CD4-positive, CD25-positive, alpha-beta regulatory T cell (primary cell): ENCODE measurements at regions not wholly inside any gene's neighbourhood (a gene's known extent, or its start where the extent isn't known, plus 50 kb on each side); places are given as distances from the start of the nearest gene placed in this dataset.
A peak's percentile ranks its signal among the peaks of the same experiment; 100 is the strongest.

Source experiments
- ATAC-seq, 2 donors: fragments of 150-1000 bp; cut with Tn5 transposase; one replicate each; pipeline ENCODE4 v1.10.0; 2021; ENCODE audit warnings: low read depth in 2 of 2, moderate number of reproducible peaks in 2 of 2, moderate library complexity in 1 of 2
- DNase-seq, 3 donors: peaks; one replicate each; pipeline versions ENCODE4 v3.0.0 to v3.0.0-alpha.2; 2012 to 2022; ENCODE audit warnings: mixed read lengths in 1 of 3
- H3K27ac ChIP-seq: one replicate; pipeline ENCODE4 v1.7.0; 2013; ENCODE audit warnings: mild to moderate bottlenecking, low read length; ENCODE audit not compliant: insufficient read depth, poor library complexity, severe bottlenecking
- H3K27me3 ChIP-seq: one replicate; pipeline ENCODE4 v1.7.0; 2013; ENCODE audit warnings: low read length; ENCODE audit not compliant: control insufficient read depth, insufficient read depth
- H3K36me3 ChIP-seq: one replicate; pipeline ENCODE4 v1.7.0; 2013; ENCODE audit warnings: mild to moderate bottlenecking, low read length, moderate library complexity; ENCODE audit not compliant: control insufficient read depth, insufficient read depth
- H3K4me1 ChIP-seq: 2 replicates; pipeline ENCODE4 v1.7.0; 2013; ENCODE audit warnings: mild to moderate bottlenecking, low read length; ENCODE audit not compliant: insufficient read depth, control insufficient read depth, poor library complexity, severe bottlenecking
- H3K4me3 ChIP-seq: one replicate; pipeline ENCODE4 v1.7.0; 2013; ENCODE audit warnings: low read depth, mild to moderate bottlenecking, low read length, moderate library complexity
- H3K9me3 ChIP-seq, 2 experiments: 1 replicate in 1 of 2; 2 replicates in 1 of 2; pipeline ENCODE4 v1.7.0; 2013; ENCODE audit warnings: low read length in 2 of 2, mild to moderate bottlenecking in 1 of 2, moderate library complexity in 1 of 2; ENCODE audit not compliant: control insufficient read depth in 2 of 2
- H3K27ac Mint-ChIP-seq, 3 donors: one replicate each; pipeline ENCODE4 v1.8.0; 2020 to 2022; ENCODE audit warnings: mild to moderate bottlenecking in 3 of 3, mixed read lengths in 3 of 3, moderate library complexity in 2 of 3
- H3K27me3 Mint-ChIP-seq: one replicate; pipeline ENCODE4 v1.8.0; 2022; ENCODE audit warnings: mild to moderate bottlenecking, mixed read lengths
- H3K36me3 Mint-ChIP-seq: one replicate; pipeline ENCODE4 v1.8.0; 2020; ENCODE audit warnings: mixed read lengths
- H3K4me1 Mint-ChIP-seq, 4 donors: one replicate each; pipeline ENCODE4 v1.8.0; 2020 to 2022; ENCODE audit warnings: mixed read lengths in 4 of 4, mild to moderate bottlenecking in 1 of 4
- H3K4me3 Mint-ChIP-seq, 4 donors: one replicate each; pipeline ENCODE4 v1.8.0; 2020 to 2022; ENCODE audit warnings: mild to moderate bottlenecking in 4 of 4, mixed read lengths in 4 of 4, moderate library complexity in 3 of 4
- H3K9me3 Mint-ChIP-seq, 7 donors: one replicate each; pipeline ENCODE4 v1.8.0; 2020 to 2022; ENCODE audit warnings: mixed read lengths in 7 of 7, mild to moderate bottlenecking in 3 of 7, moderate library complexity in 2 of 7

DNA sequence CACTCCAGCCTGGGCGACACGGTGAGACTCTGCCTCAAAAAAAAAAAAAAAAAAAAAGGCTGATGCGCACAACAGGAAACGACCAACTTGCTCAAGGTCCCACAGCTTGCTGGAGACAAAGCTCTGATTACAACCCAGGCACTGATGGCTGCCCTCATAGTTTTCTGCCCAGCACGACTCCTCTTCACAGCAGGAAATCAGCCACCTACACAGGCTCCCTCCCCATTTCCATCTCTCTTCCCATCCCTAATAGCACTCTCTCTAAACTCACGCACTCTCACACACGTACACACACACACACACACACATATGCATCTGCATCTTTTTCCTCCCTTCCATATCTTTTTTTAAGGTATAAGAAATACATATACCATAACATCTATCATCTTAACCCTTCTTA lies 153.5 kb upstream of the SOD1 start:
- peaks cover 11 to 45% (median 17%) of the 10 kb centered on the region in 4 donors for H3K4me1 Mint-ChIP-seq
- peaks cover 5% of the 10 kb centered on the region for H3K27me3 Mint-ChIP-seq
- H3K9me3 ChIP-seq = no peaks in the 10 kb centered on the region
- peak in 2 of 3 donors; percentile 12 to 63 for DNase-seq
- H3K27ac Mint-ChIP-seq = peak overlapping the region; percentile 3 to 40 (median 39)
- peak; percentile 24 to 27 for ATAC-seq
- no peaks in the 10 kb centered on the region for H3K36me3 ChIP-seq
- no peaks in the 10 kb centered on the region for H3K27me3 ChIP-seq
- H3K27ac ChIP-seq = no peak overlapping the region
- H3K4me3 ChIP-seq = no peak overlapping the region
- no peaks in the 10 kb centered on the region for H3K36me3 Mint-ChIP-seq
- H3K4me1 ChIP-seq = peaks cover 18% of the 10 kb centered on the region
- peak overlapping the region in 1 of 4 donors; percentile 5 for H3K4me3 Mint-ChIP-seq
- H3K9me3 Mint-ChIP-seq = peaks cover 0 to 1% (median 0%) of the 10 kb centered on the region in 7 donors

GRCh38 chr21:31503939-31504338 lies 155.6 kb upstream of the SOD1 start:
- Mint-ChIP-seq H3K27ac (peak overlapping the region in 1 of 3 donors; percentile 11), H3K9me3 (peaks cover 0 to 1% (median 0%) of the 10 kb centered on the region in 7 donors), H3K36me3 (no peaks in the 10 kb centered on the region), H3K4me3 (no peak overlapping the region), H3K27me3 (peaks cover 5% of the 10 kb centered on the region), H3K4me1 (peaks cover 5 to 29% (median 7%) of the 10 kb centered on the region in 4 donors)
- Histone ChIP-seq H3K27me3 (no peaks in the 10 kb centered on the region), H3K36me3 (no peaks in the 10 kb centered on the region), H3K9me3 (no peaks in the 10 kb centered on the region), H3K4me3 (no peak overlapping the region), H3K4me1 (peaks cover 4% of the 10 kb centered on the region), H3K27ac (no peak overlapping the region)
- ATAC-seq (no peak), DNase-seq (no peak)

DNA sequence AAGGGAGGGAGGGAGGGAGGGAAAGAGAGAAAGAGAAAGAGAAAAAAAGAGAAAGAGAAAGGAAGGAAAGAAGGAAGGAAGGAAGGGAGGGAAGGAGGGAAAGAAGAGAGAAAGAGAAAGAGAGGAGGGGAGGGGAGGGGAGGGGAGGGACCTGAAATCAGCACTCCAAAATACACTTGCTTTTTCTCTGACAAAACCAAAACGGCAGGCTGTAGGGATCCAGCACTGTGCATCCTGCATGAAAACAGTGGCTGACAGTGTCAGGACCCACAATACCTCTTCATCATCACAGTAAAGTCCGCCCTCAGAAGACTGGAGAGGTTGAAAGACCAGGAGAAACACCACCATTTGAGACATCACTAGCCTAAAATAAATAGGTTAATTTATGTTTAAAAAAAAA lies 156.0 kb upstream of the SOD1 start:
- Mint-ChIP-seq H3K4me1 (peaks cover 5 to 27% (median 7%) of the 10 kb centered on the region in 4 donors), H3K36me3 (no peaks in the 10 kb centered on the region), H3K27me3 (peaks cover 5% of the 10 kb centered on the region), H3K27ac (no peak overlapping the region), H3K9me3 (peaks cover 0 to 1% (median 0%) of the 10 kb centered on the region in 7 donors), H3K4me3 (no peak overlapping the region)
- Histone ChIP-seq H3K27ac (no peak overlapping the region), H3K36me3 (no peaks in the 10 kb centered on the region), H3K4me1 (peaks cover 3% of the 10 kb centered on the region), H3K9me3 (no peaks in the 10 kb centered on the region), H3K27me3 (no peaks in the 10 kb centered on the region), H3K4me3 (no peak overlapping the region)
- ATAC-seq = no peak
- no peak for DNase-seq

GRCh38 chr21:31502537-31503143 lies 156.9 kb upstream of the SOD1 start:
- H3K36me3 ChIP-seq = no peaks in the 10 kb centered on the region
- H3K27me3 ChIP-seq = no peaks in the 10 kb centered on the region
- no peaks in the 10 kb centered on the region for H3K36me3 Mint-ChIP-seq
- peaks cover 0 to 1% (median 0%) of the 10 kb centered on the region in 7 donors for H3K9me3 Mint-ChIP-seq
- H3K27me3 Mint-ChIP-seq = peaks cover 5% of the 10 kb centered on the region
- DNase-seq (no peak), ATAC-seq (no peak)
- H3K4me3 Mint-ChIP-seq = no peak overlapping the region
- no peak overlapping the region for H3K27ac ChIP-seq
- no peak overlapping the region for H3K4me3 ChIP-seq
- peaks cover 4 to 23% (median 5%) of the 10 kb centered on the region in 4 donors for H3K4me1 Mint-ChIP-seq
- H3K4me1 ChIP-seq = peaks cover 3% of the 10 kb centered on the region
- H3K9me3 ChIP-seq = no peaks in the 10 kb centered on the region
- H3K27ac Mint-ChIP-seq = no peak overlapping the region

DNA sequence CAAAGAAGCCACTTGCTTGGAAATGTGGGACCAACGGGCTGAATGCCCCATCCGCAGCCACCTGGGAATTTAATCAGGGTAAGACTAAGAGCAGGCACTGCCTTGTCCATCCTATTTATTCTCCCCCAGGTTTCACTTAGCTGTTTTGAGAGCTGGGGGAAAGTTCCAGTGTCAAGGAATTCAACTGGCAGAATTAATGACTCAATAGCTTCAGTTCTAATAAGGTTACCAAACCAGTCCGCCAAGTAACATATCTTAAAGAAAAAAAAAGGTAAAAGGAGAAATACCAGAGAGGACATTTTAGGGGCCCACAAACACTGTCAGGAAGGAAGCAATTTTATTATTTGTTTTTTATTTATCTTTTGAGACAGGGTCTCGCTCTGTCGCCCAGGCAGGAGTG lies 157.6 kb upstream of the SOD1 start:
- peaks cover 5% of the 10 kb centered on the region for H3K27me3 Mint-ChIP-seq
- no peak overlapping the region for H3K4me3 ChIP-seq
- no peaks in the 10 kb centered on the region for H3K36me3 ChIP-seq
- peaks cover 0 to 21% (median 5%) of the 10 kb centered on the region in 4 donors for H3K4me1 Mint-ChIP-seq
- no peaks in the 10 kb centered on the region for H3K9me3 ChIP-seq
- peaks cover 3% of the 10 kb centered on the region for H3K4me1 ChIP-seq
- H3K27ac ChIP-seq = no peak overlapping the region
- H3K4me3 Mint-ChIP-seq = no peak overlapping the region
- H3K27ac Mint-ChIP-seq = no peak overlapping the region
- ATAC-seq (no peak), DNase-seq (no peak)
- H3K36me3 Mint-ChIP-seq = no peaks in the 10 kb centered on the region
- peaks cover 0 to 1% (median 0%) of the 10 kb centered on the region in 7 donors for H3K9me3 Mint-ChIP-seq
- no peaks in the 10 kb centered on the region for H3K27me3 ChIP-seq

GRCh38 chr21:31500982-31501381 lies 156.9 kb upstream of the TIAM1 start:
- peaks cover 5% of the 10 kb centered on the region for H3K27me3 Mint-ChIP-seq
- H3K36me3 Mint-ChIP-seq = no peaks in the 10 kb centered on the region
- Histone ChIP-seq H3K36me3 (no peaks in the 10 kb centered on the region), H3K4me3 (no peak overlapping the region), H3K27me3 (no peaks in the 10 kb centered on the region), H3K9me3 (no peaks in the 10 kb centered on the region), H3K27ac (no peak overlapping the region), H3K4me1 (no peaks in the 10 kb centered on the region)
- peaks cover 0 to 1% (median 0%) of the 10 kb centered on the region in 7 donors for H3K9me3 Mint-ChIP-seq
- H3K4me3 Mint-ChIP-seq = no peak overlapping the region
- H3K27ac Mint-ChIP-seq = peak overlapping the region in 1 of 3 donors; percentile 64
- no peak for ATAC-seq
- no peak for DNase-seq
- H3K4me1 Mint-ChIP-seq = peaks cover 0 to 11% (median 3%) of the 10 kb centered on the region in 4 donors

DNA sequence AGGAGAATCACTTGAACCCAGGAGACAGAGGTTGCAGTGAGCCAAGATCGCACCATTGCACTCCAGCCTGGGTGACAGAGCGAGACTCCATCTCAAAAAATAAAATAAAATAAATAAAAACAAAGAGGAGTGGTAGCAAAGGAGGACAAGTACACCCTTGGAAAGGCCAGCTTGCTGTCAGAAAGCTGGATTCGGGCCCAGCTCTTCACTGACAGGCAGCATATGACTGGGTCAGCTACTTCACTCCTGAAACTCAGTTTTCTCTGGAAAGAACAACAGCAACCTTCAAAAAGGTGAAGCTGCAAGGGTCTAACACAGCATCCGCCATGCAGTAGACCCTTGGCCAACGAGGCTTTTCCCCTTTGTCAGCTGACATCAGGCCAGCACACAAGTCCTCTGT lies 156.0 kb upstream of the TIAM1 start:
- no peaks in the 10 kb centered on the region for H3K27me3 ChIP-seq
- no peaks in the 10 kb centered on the region for H3K36me3 Mint-ChIP-seq
- no peaks in the 10 kb centered on the region for H3K4me1 ChIP-seq
- peaks cover 0 to 1% (median 0%) of the 10 kb centered on the region in 7 donors for H3K9me3 Mint-ChIP-seq
- H3K27me3 Mint-ChIP-seq = peaks cover 5% of the 10 kb centered on the region
- H3K9me3 ChIP-seq = no peaks in the 10 kb centered on the region
- H3K4me3 ChIP-seq = no peak overlapping the region
- H3K27ac ChIP-seq = no peak overlapping the region
- no peak for ATAC-seq
- no peak overlapping the region for H3K4me3 Mint-ChIP-seq
- no peak overlapping the region for H3K27ac Mint-ChIP-seq
- H3K36me3 ChIP-seq = no peaks in the 10 kb centered on the region
- peaks cover 0 to 4% (median under 1%) of the 10 kb centered on the region in 4 donors for H3K4me1 Mint-ChIP-seq
- no peak for DNase-seq

- Histone ChIP-seq H3K4me3 (no peak overlapping the region), H3K4me1 (no peaks in the 10 kb centered on the region), H3K36me3 (no peaks in the 10 kb centered on the region), H3K27me3 (no peaks in the 10 kb centered on the region), H3K27ac (no peak overlapping the region), H3K9me3 (no peaks in the 10 kb centered on the region)
- ATAC-seq (no peak), DNase-seq (no peak)
- Mint-ChIP-seq H3K4me1 (no peaks in the 10 kb centered on the region), H3K9me3 (peaks cover 0 to 1% (median 0%) of the 10 kb centered on the region in 7 donors), H3K4me3 (no peak overlapping the region), H3K27me3 (peaks cover 12% of the 10 kb centered on the region), H3K36me3 (no peaks in the 10 kb centered on the region), H3K27ac (no peak overlapping the region)
These were observed 154.9 kb upstream of the TIAM1 start for GRCh38 chr21:31498985-31499384.
